K562 (cell line): ENCODE measurements at regions not wholly inside any gene's neighbourhood (a gene's known extent, or its start where the extent isn't known, plus 50 kb on each side); places are given as distances from the start of the nearest gene placed in this dataset.

Experiments
- ATAC-seq: fragments of 200-7000 bp; cut with Tn5 transposase; 3 replicates; pipeline ENCODE4 v1.9.1; 2020; ENCODE audit warnings: moderate library complexity
- BruUV-seq: library from RNA; stranded (reverse); fragments of 400-500 nt; replicated peaks from 2 replicates; lab custom pipeline; 2021; lab: Mats Ljungman, UMichigan
- CTCF ChIA-PET: fragments of 300-600 bp; formaldehyde crosslinking; extraction: SDS; loops from one replicate; lab custom pipeline; 2021; ENCODE audit warnings: low intra/inter-chr PET ratio; lab: Yijun Ruan, JAX
- POLR2A ChIA-PET: fragments of 300-600, 350-650 bp; sonication (Branson Sonifier 250); formaldehyde crosslinking; extraction: SDS; loops from one replicate; lab custom pipeline; 2021; ENCODE audit warnings: antibody characterized with exemption, inconsistent platforms; lab: Yijun Ruan, JAX
- DNase-seq, 4 experiments: peaks; one replicate each; pipeline versions ENCODE4 v3.0.0 to v3.0.0-alpha.2; 2011 to 2018; ENCODE audit warnings: low spot score in 3 of 4, mixed read lengths in 3 of 4; ENCODE audit errors: extremely low read depth in 1 of 4
- FAIRE-seq: peaks from 2 replicates; lab custom pipeline; 2011; peaks lifted over from hg19 to GRCh38; lab: Jason Lieb, UNC
- H2AFZ ChIP-seq: 2 replicates; pipeline ENCODE4 v1.6.0; 2011; ENCODE audit warnings: low read depth, low read length, control low read depth, inconsistent platforms
- H3K27ac ChIP-seq: fragments of 200-600 bp; 3 replicates; pipeline ENCODE4 v1.8.0; 2011; ENCODE audit warnings: low read depth, mild to moderate bottlenecking, control low read depth, inconsistent platforms, low read length, moderate library complexity, mixed read lengths; ENCODE audit errors: extremely low read depth
- H3K27me3 ChIP-seq, 2 experiments: fragments of 300-600 bp in 1 of 2; 2 replicates in 1 of 2; 3 replicates in 1 of 2; pipeline versions ENCODE4 v1.6.0 to v1.8.0; 2011; ENCODE audit warnings: inconsistent platforms in 2 of 2, low read length in 2 of 2, mild to moderate bottlenecking in 1 of 2, mixed read lengths in 1 of 2, moderate library complexity in 1 of 2; ENCODE audit not compliant: control insufficient read depth in 2 of 2, insufficient read depth in 2 of 2
- H3K36me3 ChIP-seq: fragments of 300-600 bp; 3 replicates; pipeline ENCODE4 v1.8.0; 2011; ENCODE audit warnings: mild to moderate bottlenecking, low read length, inconsistent platforms; ENCODE audit not compliant: control insufficient read depth, insufficient read depth
- H3K4me1 ChIP-seq, 2 experiments: fragments of 200-600 bp in 1 of 2; replicated peaks in 1 of 2; 2 replicates in 1 of 2; 3 replicates in 1 of 2; pipeline versions ENCODE4 v1.5.1 to v1.8.0; 2011; ENCODE audit warnings: inconsistent platforms in 2 of 2, low read length in 2 of 2, mild to moderate bottlenecking in 1 of 2, mixed read lengths in 1 of 2, moderate library complexity in 1 of 2; ENCODE audit not compliant: control insufficient read depth in 2 of 2, insufficient read depth in 2 of 2
- H3K4me2 ChIP-seq: 2 replicates; pipeline ENCODE4 v1.6.1; 2011; ENCODE audit warnings: low read length, control low read depth, inconsistent platforms, mixed read lengths; ENCODE audit not compliant: insufficient read depth
- H3K4me3 ChIP-seq: fragments of 200-600 bp; sonication (generic), shearing (Covaris generic); 2 replicates; pipeline ENCODE4 v1.5.1; 2016; ENCODE audit warnings: control low read depth, inconsistent platforms
- H3K79me2 ChIP-seq: fragments of 200-600 bp; 3 replicates; pipeline ENCODE4 v1.8.0; 2011; ENCODE audit warnings: low read length, inconsistent platforms; ENCODE audit not compliant: control insufficient read depth, insufficient read depth
- H3K9ac ChIP-seq, 2 experiments: 2 replicates each; pipeline versions ENCODE4 v1.6.0 to v1.6.1; 2011; ENCODE audit warnings: low read depth in 2 of 2, low read length in 2 of 2, control low read depth in 1 of 2, inconsistent platforms in 1 of 2, mild to moderate bottlenecking in 1 of 2, mixed read lengths in 1 of 2; ENCODE audit not compliant: insufficient read depth in 1 of 2
- H3K9me1 ChIP-seq: one replicate; pipeline ENCODE4 v1.6.0; 2011; ENCODE audit warnings: inconsistent platforms, mild to moderate bottlenecking, low read length, moderate library complexity; ENCODE audit not compliant: control insufficient read depth, insufficient read depth
- H3K9me3 ChIP-seq: replicated peaks from 2 replicates; pipeline ENCODE4 v1.5.1; 2011; ENCODE audit warnings: low read depth, low read length, inconsistent platforms; ENCODE audit not compliant: control insufficient read depth, insufficient read depth
- H4K20me1 ChIP-seq: replicated peaks from 2 replicates; pipeline ENCODE4 v1.6.1; 2011; ENCODE audit warnings: low read length, inconsistent platforms, mixed read lengths; ENCODE audit not compliant: control insufficient read depth, insufficient read depth
- CEBPG ChIP-seq, 3 experiments: fragments of 200-800 bp in 1 of 3; sonication (Bioruptor generic) in 1 of 3; sonication (generic) in 1 of 3; formaldehyde crosslinking in 1 of 3; IDR thresholded peaks in 2 of 3; conservative IDR thresholded peaks in 1 of 3; 2 replicates each; pipeline versions ENCODE4 v1.6.1 to v1.8.0; 2016 to 2022; ENCODE audit warnings: missing compliant biosample characterization in 2 of 3, missing genetic modification characterization in 2 of 3, mild to moderate bottlenecking in 1 of 3, missing genetic modification reagents in 1 of 3
- CUX1 ChIP-seq: fragments of 200-800 bp; sonication (Bioruptor generic); IDR thresholded peaks from 2 replicates; pipeline ENCODE4 v1.6.1; 2016; ENCODE audit warnings: missing genetic modification characterization, missing compliant biosample characterization
- EHMT2 ChIP-seq: fragments of 450-650 bp; IDR thresholded peaks from 2 replicates; pipeline ENCODE4 v1.6.1; 2018; ENCODE audit warnings: antibody characterized with exemption
- HNRNPL ChIP-seq: fragments of 200-400 bp; formaldehyde crosslinking; IDR thresholded peaks from 2 replicates; pipeline ENCODE4 v1.6.1; 2017; ENCODE audit warnings: low read depth, mild to moderate bottlenecking, low read length
- KLF13 ChIP-seq: fragments of 450-650 bp; IDR thresholded peaks from 2 replicates; pipeline ENCODE4 v1.6.1; 2016; ENCODE audit warnings: missing genetic modification characterization, low read depth, mild to moderate bottlenecking, missing compliant biosample characterization, moderate library complexity, borderline replicate concordance
- PHF21A ChIP-seq: fragments of 450-650 bp; IDR thresholded peaks from 2 replicates; pipeline ENCODE4 v1.6.1; 2017; ENCODE audit warnings: low read depth, borderline replicate concordance
- ZNF143 ChIP-seq: sonication (generic); formaldehyde crosslinking; IDR thresholded peaks from 2 replicates; pipeline ENCODE4 v1.9.0; 2022; ENCODE audit warnings: mild to moderate bottlenecking, missing genetic modification reagents
- ZNF717 ChIP-seq: fragments of 250-450 bp; sonication (Bioruptor Pico); IDR thresholded peaks from 2 replicates; pipeline ENCODE4 v1.5.0; 2021
- WGBS: fragments of 100-300 bp; shearing (Covaris generic); methylation state at CpG from one replicate; pipeline ENCODE4 v1.1.6; 2016; ENCODE audit warnings: low coverage, mixed read lengths; ENCODE audit not compliant: insufficient coverage; ENCODE audit errors: missing lambda C conversion rate; 5-methylcytosine and 5-hydroxymethylcytosine counted together
- in situ Hi-C: fragments of 300-500 bp; cut with MboI; formaldehyde crosslinking; loops from 4 replicates; pipeline ENCODE4 v1.15.0; 2018; ENCODE audit warnings: inconsistent platforms, mixed read lengths
- intact Hi-C: fragments of 100-400 bp; cut with micrococcal nuclease; formaldehyde crosslinking; loops from 2 replicates; pipeline ENCODE4 v1.14.2; 2022

GRCh38 chr12:47590771-47591360, 115.0 kb downstream of the RPAP3 start:
- intact Hi-C loops = no loop called here
- H4K20me1 ChIP-seq = no peaks in the 10 kb centered on the region
- DNase-seq (no peak), ATAC-seq (no peak)
- CTCF ChIA-PET = no interaction called here
- POLR2A ChIA-PET = no interaction called here
- BruUV-seq = no TSS peak
- H3K9me3 ChIP-seq = no peaks in the 10 kb centered on the region
- TF ChIP-seq EHMT2 = no peak
- TF ChIP-seq CEBPG (CRISPR knock-in tag; IDR thresholded peaks at IDR 0.05) = no peak
- no peak for TF ChIP-seq CEBPG (tag; conservative IDR thresholded peaks at IDR 0.05 in 1 of 2, IDR thresholded peaks at IDR 0.05 in 1 of 2)
- TF ChIP-seq HNRNPL = no peak
- TF ChIP-seq, all 486 proteins: peak for 0
- H2AFZ ChIP-seq = no peak overlapping the region
- H3K4me1 ChIP-seq = no peaks in the 10 kb centered on the region
- no peak for FAIRE-seq
- no peak overlapping the region for H3K4me3 ChIP-seq
- no peak overlapping the region for H3K9ac ChIP-seq
- in situ Hi-C loops = no loop called here
- H3K9me1 ChIP-seq = no peaks in the 10 kb centered on the region
- no peaks in the 10 kb centered on the region for H3K36me3 ChIP-seq
- no peak overlapping the region for H3K27ac ChIP-seq
- no peak overlapping the region for H3K4me2 ChIP-seq
- peaks cover 5 to 12% of the 10 kb centered on the region in 2 experiments; a peak in 4 of 5 replicates for H3K27me3 ChIP-seq
- H3K79me2 ChIP-seq = no peaks in the 10 kb centered on the region
- 3% methylated on average over 3 of the region's 3 CpGs for WGBS

- H3K9me3 ChIP-seq = no peaks in the 10 kb centered on the region
- H3K36me3 ChIP-seq = no peaks in the 10 kb centered on the region
- H3K4me1 ChIP-seq = no peaks in the 10 kb centered on the region
- CTCF ChIA-PET = no interaction called here
- no peak overlapping the region for H3K9ac ChIP-seq
- no TSS peak for BruUV-seq
- FAIRE-seq (no peak), ATAC-seq (no peak), DNase-seq (no peak)
- H3K4me3 ChIP-seq = no peak overlapping the region
- H2AFZ ChIP-seq = no peak overlapping the region
- intact Hi-C loops = no loop called here
- H3K9me1 ChIP-seq = no peaks in the 10 kb centered on the region
- H3K27me3 ChIP-seq = peaks cover 5 to 13% of the 10 kb centered on the region in 2 experiments; a peak in 4 of 5 replicates
- no peaks in the 10 kb centered on the region for H4K20me1 ChIP-seq
- H3K4me2 ChIP-seq = no peak overlapping the region
- 5% methylated on average over 4 of the region's 4 CpGs for WGBS
- POLR2A ChIA-PET = interaction anchor here (0.6 to 1.4 kb wide), 3 partner anchors 11 to 36 kb away, joined by 3 read pairs; no protein-coding TSS in a partner anchor
- H3K79me2 ChIP-seq = no peaks in the 10 kb centered on the region
- H3K27ac ChIP-seq = no peak overlapping the region
- in situ Hi-C loops = no loop called here
- no peak for TF ChIP-seq KLF13 (tag)
- no peak for TF ChIP-seq PHF21A
- no peak for TF ChIP-seq ZNF717 (CRISPR knock-in tag)
- TF ChIP-seq ZNF143 (CRISPR knock-in tag) = no peak
- TF ChIP-seq CUX1 = no peak
These were observed 118.7 kb downstream of the RPAP3 start for GRCh38 chr12:47586952-47587669.
